GM21367 (cell line): ENCODE measurements at regions not wholly inside any gene's neighbourhood (a gene's known extent, or its start where the extent isn't known, plus 50 kb on each side); places are given as distances from the start of the nearest gene placed in this dataset.
"Not testable (repeated sequence)": the region's sequence is repeated elsewhere in the genome, so short reads cannot be mapped to it uniquely, and the experiment has no call there.

Experiments used
- ATAC-seq: cut with Tn5 transposase; IDR thresholded peaks from one replicate; pipeline ENCODE4 v1.9.1; 2021; ENCODE audit not compliant: unreplicated experiment

DNA sequence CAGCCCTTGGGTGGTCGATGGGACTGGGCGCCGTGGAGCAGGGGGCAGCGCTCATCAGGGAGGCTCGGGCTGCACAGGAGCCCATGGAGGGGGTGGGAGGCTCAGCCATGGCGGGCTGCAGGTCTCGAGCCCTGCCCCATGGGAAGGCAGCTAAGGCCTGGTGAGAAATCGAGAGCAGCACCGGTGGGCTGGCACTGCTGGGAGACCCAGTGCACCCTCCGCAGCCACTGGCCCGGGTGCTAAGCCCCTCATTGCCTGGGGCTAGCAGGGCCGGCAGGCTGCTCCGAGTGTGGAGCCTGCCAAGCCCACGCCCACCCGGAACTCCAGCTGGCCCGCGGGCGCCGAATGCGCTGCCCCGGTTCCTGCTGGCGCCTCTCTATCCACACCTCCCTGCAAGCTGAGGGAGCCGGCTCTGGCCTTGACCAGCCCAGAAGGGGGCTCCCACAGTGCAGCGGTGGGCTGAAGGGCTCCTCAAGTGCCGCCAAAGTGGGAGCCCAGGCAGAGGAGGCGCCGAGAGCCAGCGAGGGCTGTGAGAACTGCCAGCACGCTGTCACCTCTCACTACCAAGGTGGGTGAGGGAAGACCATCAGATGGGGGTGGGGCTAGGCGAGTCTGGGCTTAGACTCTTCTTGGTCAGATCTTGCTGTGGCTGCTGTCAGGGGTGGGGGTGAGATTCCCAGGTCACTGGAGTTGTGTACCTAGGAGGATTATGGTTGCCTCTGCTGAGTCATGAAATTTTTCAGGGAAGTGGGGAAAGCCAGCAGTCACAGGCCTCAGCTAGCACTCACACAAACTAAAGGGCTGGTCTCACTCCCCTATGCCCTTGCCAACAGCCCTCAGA is 87.0 kb upstream of the NDST4 start:
- not testable (repeated sequence) for ATAC-seq

DNA sequence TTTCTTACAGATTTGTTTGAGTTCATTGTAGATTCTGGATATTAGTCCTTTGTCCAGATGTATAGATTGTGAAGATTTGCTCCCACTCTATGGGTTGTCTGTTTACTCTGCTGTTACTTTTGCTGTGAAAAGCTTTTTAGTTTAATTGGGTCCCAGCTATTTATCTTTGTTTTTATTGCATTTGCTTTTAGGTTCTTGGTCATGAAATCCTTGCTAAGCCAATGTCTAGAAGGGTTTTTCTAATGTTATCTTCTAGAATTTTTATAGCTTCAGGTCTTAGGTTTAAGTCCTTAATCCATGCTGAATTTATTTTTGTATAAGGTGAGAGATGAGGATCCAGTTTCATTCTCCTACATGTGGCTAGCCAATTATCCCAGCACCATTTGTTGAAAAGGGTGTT is 81.2 kb upstream of the NDST4 start:
- ATAC-seq: not testable (repeated sequence)

DNA sequence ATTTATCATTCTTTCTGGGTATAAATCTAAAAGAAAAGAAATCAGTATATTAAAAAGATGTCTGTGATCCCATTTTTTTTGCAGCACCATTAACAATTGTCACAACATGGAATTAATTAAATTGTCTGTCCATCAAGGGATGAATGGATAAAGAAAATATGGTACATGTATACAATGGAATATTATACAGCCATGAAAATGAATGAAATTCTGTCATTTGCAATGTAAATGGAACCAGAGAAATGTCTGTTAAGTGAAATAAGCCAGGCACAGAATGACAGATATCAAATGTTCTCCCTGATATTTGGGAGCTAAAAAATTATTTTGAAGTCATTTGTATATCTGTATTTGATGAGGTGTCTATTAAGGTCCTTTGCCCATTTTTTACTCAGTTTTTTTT is 77.1 kb upstream of the NDST4 start:
- ATAC-seq: no peak

DNA sequence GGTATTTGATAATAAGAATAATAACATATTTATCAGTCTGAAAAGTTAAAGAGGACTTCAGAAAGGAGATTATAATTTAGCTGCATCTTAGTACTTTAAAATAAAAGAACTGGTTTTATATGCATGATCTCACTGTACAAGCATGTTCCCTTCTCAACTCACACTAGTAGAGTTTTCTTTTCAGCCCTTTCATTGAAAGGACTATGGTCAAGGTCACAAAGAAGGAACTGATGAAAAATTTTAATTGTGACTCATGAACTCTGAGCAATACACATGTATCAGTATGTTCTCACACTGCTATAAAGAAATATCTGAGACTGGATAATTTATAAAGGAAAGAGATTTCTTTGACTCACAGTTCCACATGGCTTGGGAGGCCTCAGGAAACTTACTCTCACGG is 73.7 kb upstream of the NDST4 start:
- ATAC-seq: no peak

DNA sequence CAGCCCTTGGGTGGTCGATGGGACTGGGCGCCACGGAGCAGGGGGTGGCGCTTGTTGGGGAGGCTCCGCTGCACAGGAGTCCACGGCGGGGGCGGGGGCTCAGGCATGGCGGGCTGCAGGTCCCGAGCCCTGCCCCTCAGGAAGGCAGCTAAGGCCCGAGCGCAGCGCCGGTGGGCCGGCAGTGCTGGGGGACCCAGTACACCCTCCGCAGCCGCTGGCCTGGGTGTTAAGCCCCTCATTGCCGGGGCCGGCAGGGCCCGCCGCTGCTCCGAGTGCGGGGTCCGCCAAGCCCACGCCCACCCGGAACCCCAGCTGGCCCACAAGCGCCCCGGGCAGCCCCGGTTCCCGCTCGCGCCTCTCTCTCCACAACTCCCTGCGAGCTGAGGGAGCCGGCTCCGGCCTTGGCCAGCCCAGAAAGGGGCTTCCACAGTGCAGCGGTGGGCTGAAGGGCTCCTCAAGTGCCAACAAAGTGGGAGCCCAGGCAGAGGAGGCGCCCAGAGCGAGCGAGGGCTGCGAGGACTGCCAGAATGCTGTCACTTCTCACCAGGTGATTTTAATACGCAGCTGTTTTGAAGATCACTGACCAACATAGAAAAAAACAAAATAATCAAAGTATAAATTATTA is 66.1 kb upstream of the NDST4 start:
- ATAC-seq: not testable (repeated sequence)

DNA sequence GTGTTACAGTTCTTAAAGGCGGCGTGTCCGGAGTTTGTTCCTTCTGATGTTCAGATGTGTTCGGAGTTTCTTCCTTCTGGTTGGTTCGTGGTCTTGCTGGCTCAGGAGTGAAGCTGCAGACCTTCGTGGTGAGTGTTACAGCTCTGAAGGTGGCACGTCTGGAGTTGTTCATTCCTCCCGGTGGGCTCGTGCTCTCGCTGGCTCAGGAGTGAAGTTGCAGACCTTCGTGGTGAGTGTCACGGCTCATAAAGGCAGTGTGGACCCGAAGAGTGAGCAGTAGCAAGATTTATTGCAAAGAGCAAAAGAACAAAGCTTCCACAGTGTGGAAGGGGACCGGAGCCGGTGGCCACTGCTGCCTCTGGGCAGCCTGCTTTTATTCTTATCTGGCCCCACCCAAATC is 65.3 kb upstream of the NDST4 start:
- not testable (repeated sequence) for ATAC-seq

DNA sequence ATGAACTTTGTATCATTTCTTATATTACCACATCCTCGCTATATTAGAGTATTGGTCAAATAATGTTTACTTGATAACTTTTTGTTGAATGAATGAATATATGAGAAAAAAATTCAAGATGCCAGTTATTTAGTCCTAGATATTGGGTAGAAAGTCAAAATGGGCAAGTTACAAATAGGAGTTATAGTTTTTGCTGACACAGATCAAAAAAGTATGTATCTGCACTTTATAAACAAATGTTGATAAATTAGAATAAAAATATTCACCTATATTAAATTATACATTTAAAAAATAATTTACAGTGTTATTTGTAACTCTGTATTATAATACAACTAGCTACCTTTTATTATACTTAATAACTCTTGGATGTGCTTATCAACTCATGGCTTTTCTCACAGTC is 57.8 kb upstream of the NDST4 start:
- no peak for ATAC-seq

DNA sequence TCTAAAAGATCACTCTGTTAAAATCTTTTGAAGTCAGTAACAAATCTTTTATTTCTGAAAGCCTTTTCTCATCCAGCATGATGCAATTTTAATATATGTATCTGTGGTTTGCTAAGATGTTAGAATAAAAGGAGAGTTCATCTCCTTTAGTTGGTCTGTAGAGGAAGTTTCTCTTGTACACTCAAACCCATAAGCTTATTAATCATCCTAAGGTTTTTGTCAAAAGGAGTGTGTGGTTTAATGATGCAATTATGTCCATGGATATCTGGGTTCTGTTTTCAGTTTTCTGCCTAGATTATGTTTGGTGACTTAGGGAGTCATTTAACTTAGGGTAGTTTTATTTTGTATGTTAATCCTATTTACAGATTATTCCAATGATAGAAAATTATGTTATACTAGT is 52.1 kb upstream of the NDST4 start:
- no peak for ATAC-seq
